ENCODE measurements at regions not wholly inside any gene's neighbourhood (a gene's known extent, or its start where the extent isn't known, plus 50 kb on each side); places are given as distances from the start of the nearest gene placed in this dataset.

DNA sequence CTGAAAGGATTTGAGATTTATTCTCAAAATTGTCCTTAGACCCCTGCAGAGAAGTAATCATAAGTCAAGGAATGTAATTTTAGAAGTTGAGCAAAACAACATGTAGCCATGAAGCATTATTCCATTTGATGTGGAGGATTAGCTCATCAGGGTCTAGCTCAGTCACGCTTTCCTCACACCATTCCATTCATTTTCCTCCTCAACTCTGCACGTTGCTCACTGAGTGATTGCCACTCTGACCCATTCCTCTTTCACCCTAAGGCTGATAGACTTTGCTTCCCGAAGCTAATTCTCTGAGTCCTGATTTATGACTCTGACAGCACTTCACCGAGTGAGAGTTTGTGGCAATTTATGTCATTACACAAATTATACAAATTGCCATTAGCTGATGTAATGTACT lies 820.6 kb upstream of the PIK3C3 start:
- Histone ChIP-seq H3K4me3 (replicated peaks in 1 of 3; ENCODE audit: insufficient read depth in 1 of 3, low read depth in 1 of 3, low read length in 3 of 3) (no peak overlapping the region), H3K4me1 (ENCODE audit: control insufficient read depth, extremely low read depth, insufficient read depth, low read length) (no peaks in the 10 kb centered on the region), H2AFZ (ENCODE audit: low read depth, low read length) (no peak overlapping the region), H3K4me2 (ENCODE audit: insufficient read depth, low read length) (no peak overlapping the region), H3K9ac (replicated peaks; ENCODE audit: extremely low read depth, insufficient read depth, low read length) (no peak overlapping the region), H3K27ac (ENCODE audit: insufficient read depth, low read depth, low read length) (no peak overlapping the region), H3K27me3 (ENCODE audit: control insufficient read depth in 2 of 2, insufficient read depth in 2 of 2, low read length in 2 of 2) (no peaks in the 10 kb centered on the region), H3K9me1 (replicated peaks; ENCODE audit: control insufficient read depth, extremely low read depth, insufficient read depth, low read length) (no peaks in the 10 kb centered on the region), H3K79me2 (ENCODE audit: control insufficient read depth, insufficient read depth, low read length) (no peaks in the 10 kb centered on the region), H4K20me1 (replicated peaks; ENCODE audit: control insufficient read depth, extremely low read depth, insufficient read depth, low read length) (no peaks in the 10 kb centered on the region), H3K36me3 (ENCODE audit: control insufficient read depth in 2 of 2, extremely low read depth in 1 of 2, insufficient read depth in 2 of 2, low read length in 2 of 2) (no peaks in the 10 kb centered on the region), H3K9me3 (replicated peaks; ENCODE audit: control insufficient read depth, insufficient read depth, low read length) (no peaks in the 10 kb centered on the region)
- TF ChIP-seq, protein P1, sequence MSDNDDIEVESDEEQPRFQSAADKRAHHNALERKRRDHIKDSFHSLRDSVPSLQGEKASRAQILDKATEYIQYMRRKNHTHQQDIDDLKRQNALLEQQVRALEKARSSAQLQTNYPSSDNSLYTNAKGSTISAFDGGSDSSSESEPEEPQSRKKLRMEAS (IDR thresholded peaks at IDR 0.05; ENCODE audit: insufficient read depth, insufficient read length) = no peak
- TF ChIP-seq GATA2 (IDR thresholded peaks at IDR 0.05; ENCODE audit: insufficient read depth, insufficient read length, low read depth, low read length) (no peak), POLR2A (IDR thresholded peaks at IDR 0.05; ENCODE audit: low read depth, low read length) (no peak), EZH2 (IDR thresholded peaks at IDR 0.05; ENCODE audit: borderline replicate concordance, low read depth, low read length, severe bottlenecking) (no peak)
- FAIRE-seq (no peak), DNase-seq (ENCODE audit: low read depth, low spot score) (no peak)
- ChIA-PET POLR2A (no interaction called here), CTCF (no interaction called here)
- intact Hi-C loops (cut with micrococcal nuclease) = no loop called here
- dilution Hi-C loops (cut with MboI; ENCODE audit: extremely low pct_ligation_motif_present, low sequenced_read_pairs) = no loop called here
- BruUV-seq (replicated peaks) = no TSS peak

DNA sequence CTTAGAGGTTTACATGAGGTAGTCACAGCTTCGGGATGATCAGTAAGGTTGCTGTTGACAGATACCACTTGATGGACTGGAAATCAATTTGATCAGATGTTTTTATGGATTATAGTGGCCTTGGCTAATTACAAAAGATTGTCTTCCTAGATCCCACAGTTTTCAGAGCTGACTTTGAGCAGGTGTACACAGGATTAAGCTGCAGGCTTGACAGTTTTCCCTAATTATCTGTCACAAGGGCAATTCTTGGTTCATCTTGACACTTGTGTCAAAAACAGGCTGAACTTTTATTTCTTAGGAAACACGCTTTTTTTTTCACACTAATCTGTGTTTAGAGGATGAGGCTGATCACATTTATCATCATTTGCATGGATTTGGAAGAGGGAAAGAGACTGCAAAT lies 824.0 kb upstream of the PIK3C3 start:
- Histone ChIP-seq H4K20me1 (replicated peaks; ENCODE audit: control insufficient read depth, extremely low read depth, insufficient read depth, low read length) (no peaks in the 10 kb centered on the region), H2AFZ (ENCODE audit: low read depth, low read length) (no peak overlapping the region), H3K9me3 (replicated peaks; ENCODE audit: control insufficient read depth, insufficient read depth, low read length) (no peaks in the 10 kb centered on the region), H3K27ac (ENCODE audit: insufficient read depth, low read depth, low read length) (no peak overlapping the region), H3K27me3 (ENCODE audit: control insufficient read depth in 2 of 2, insufficient read depth in 2 of 2, low read length in 2 of 2) (no peaks in the 10 kb centered on the region), H3K9ac (replicated peaks; ENCODE audit: extremely low read depth, insufficient read depth, low read length) (no peak overlapping the region), H3K4me3 (replicated peaks in 1 of 3; ENCODE audit: insufficient read depth in 1 of 3, low read depth in 1 of 3, low read length in 3 of 3) (no peak overlapping the region), H3K79me2 (ENCODE audit: control insufficient read depth, insufficient read depth, low read length) (no peaks in the 10 kb centered on the region), H3K9me1 (replicated peaks; ENCODE audit: control insufficient read depth, extremely low read depth, insufficient read depth, low read length) (no peaks in the 10 kb centered on the region), H3K4me2 (ENCODE audit: insufficient read depth, low read length) (no peak overlapping the region), H3K36me3 (ENCODE audit: control insufficient read depth in 2 of 2, extremely low read depth in 1 of 2, insufficient read depth in 2 of 2, low read length in 2 of 2) (no peaks in the 10 kb centered on the region), H3K4me1 (ENCODE audit: control insufficient read depth, extremely low read depth, insufficient read depth, low read length) (no peaks in the 10 kb centered on the region)
- no peak for TF ChIP-seq FOS (IDR thresholded peaks at IDR 0.05; ENCODE audit: borderline replicate concordance, insufficient read depth, low read length)
- TF ChIP-seq POLR2AphosphoS5 (IDR thresholded peaks at IDR 0.05; ENCODE audit: insufficient read depth, low read depth, low read length) = no peak
- TF ChIP-seq, protein P1 (IDR thresholded peaks at IDR 0.05; ENCODE audit: insufficient read depth, insufficient read length) = no peak
- TF ChIP-seq JUN (IDR thresholded peaks at IDR 0.05; ENCODE audit: borderline replicate concordance, insufficient read depth, insufficient read length, low read depth) = no peak
- TF ChIP-seq MYC (IDR thresholded peaks at IDR 0.05; ENCODE audit: low read depth, low read length) = no peak
- TF ChIP-seq EZH2 (IDR thresholded peaks at IDR 0.05; ENCODE audit: borderline replicate concordance, low read depth, low read length, severe bottlenecking) = no peak
- TF ChIP-seq, protein P2, sequence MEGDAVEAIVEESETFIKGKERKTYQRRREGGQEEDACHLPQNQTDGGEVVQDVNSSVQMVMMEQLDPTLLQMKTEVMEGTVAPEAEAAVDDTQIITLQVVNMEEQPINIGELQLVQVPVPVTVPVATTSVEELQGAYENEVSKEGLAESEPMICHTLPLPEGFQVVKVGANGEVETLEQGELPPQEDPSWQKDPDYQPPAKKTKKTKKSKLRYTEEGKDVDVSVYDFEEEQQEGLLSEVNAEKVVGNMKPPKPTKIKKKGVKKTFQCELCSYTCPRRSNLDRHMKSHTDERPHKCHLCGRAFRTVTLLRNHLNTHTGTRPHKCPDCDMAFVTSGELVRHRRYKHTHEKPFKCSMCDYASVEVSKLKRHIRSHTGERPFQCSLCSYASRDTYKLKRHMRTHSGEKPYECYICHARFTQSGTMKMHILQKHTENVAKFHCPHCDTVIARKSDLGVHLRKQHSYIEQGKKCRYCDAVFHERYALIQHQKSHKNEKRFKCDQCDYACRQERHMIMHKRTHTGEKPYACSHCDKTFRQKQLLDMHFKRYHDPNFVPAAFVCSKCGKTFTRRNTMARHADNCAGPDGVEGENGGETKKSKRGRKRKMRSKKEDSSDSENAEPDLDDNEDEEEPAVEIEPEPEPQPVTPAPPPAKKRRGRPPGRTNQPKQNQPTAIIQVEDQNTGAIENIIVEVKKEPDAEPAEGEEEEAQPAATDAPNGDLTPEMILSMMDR (IDR thresholded peaks at IDR 0.05; ENCODE audit: extremely low read depth in 1 of 2, insufficient read depth in 1 of 2, low read depth in 1 of 2, low read length in 2 of 2) = no peak
- no peak for TF ChIP-seq POLR2A (IDR thresholded peaks at IDR 0.05; ENCODE audit: low read depth, low read length)
- no peak for TF ChIP-seq GATA2 (IDR thresholded peaks at IDR 0.05; ENCODE audit: insufficient read depth, insufficient read length, low read depth, low read length)
- intact Hi-C loops (cut with micrococcal nuclease) (no loop called here), dilution Hi-C loops (cut with MboI; ENCODE audit: extremely low pct_ligation_motif_present, low sequenced_read_pairs) (no loop called here)
- DNase-seq (ENCODE audit: low read depth, low spot score) (no peak), FAIRE-seq (no peak)
- ChIA-PET POLR2A (no interaction called here), CTCF (no interaction called here)
- no TSS peak for BruUV-seq (replicated peaks)

Data from endothelial cell of umbilical vein (primary cell).